ENCODE measurements at regions not wholly inside any gene's neighbourhood (a gene's known extent, or its start where the extent isn't known, plus 50 kb on each side); places are given as distances from the start of the nearest gene placed in this dataset.
"Not testable (repeated sequence)": the region's sequence is repeated elsewhere in the genome, so short reads cannot be mapped to it uniquely, and the experiment has no call there.

DNA sequence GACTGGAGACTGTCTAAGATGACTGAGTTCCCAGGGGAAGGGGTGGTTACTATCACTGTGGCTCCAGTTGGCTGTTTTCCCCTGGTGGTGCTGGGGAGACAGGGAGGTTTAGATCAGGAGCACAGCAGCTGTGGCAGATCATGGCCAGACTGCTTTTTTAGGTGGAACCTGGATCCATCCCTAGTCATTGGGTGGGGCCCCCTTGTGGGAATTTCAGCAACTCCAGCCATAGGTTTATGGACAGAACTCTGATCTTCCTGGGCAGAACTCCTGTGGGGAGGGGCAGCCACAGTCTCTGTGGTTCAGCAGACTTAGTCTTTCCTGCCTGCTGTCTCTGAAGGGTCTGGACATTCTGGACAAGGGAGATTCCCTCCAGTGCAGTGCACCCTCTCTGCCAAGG, 917.4 kb upstream of the FOXG1 start:
- H3K27ac Mint-ChIP-seq; H3K27me3 Mint-ChIP-seq; H2AFZ ChIP-seq (ENCODE audit: insufficient read depth, low read depth, low read length, poor library complexity, severe bottlenecking); H3K27me3 ChIP-seq (replicated peaks in 1 of 4; ENCODE audit: control extremely low read depth in 1 of 4, control insufficient read depth in 3 of 4, insufficient read depth in 4 of 4, low read length in 3 of 4); H3K4me1 ChIP-seq (ENCODE audit: control insufficient read depth in 2 of 2, insufficient read depth in 2 of 2, low read length in 2 of 2); H3K4me1 Mint-ChIP-seq; POLR2A ChIA-PET; H3K4me3 Mint-ChIP-seq; H3K9ac ChIP-seq (ENCODE audit: low read length); H4K20me1 ChIP-seq (ENCODE audit: control insufficient read depth, insufficient read depth, low read length, poor library complexity, severe bottlenecking); ATAC-seq (ENCODE audit: low read depth); H3K36me3 ChIP-seq (replicated peaks in 1 of 2; ENCODE audit: control extremely low read depth in 1 of 2, control insufficient read depth in 1 of 2, extremely low read depth in 1 of 2, insufficient read depth in 2 of 2, low read length in 1 of 2); intact Hi-C loops (cut with micrococcal nuclease); DNase-seq; H3K9me3 Mint-ChIP-seq (ENCODE audit: insufficient read depth); H3K4me3 ChIP-seq (ENCODE audit: control extremely low read depth in 1 of 5, extremely low read depth in 1 of 5, insufficient read depth in 1 of 5, low read depth in 2 of 5, low read length in 4 of 5); H3K79me2 ChIP-seq (ENCODE audit: control insufficient read depth, insufficient read depth, low read length); CTCF ChIA-PET; H3K4me2 ChIP-seq (replicated peaks; ENCODE audit: low read depth, low read length, poor library complexity, severe bottlenecking); H3K27ac ChIP-seq (ENCODE audit: low read length in 2 of 2): not testable (repeated sequence)
- peaks cover 0 to 10% (median 0%) of the 10 kb centered on the region in 3 donors for H3K9me3 ChIP-seq (ENCODE audit: control extremely low read depth in 1 of 3, control insufficient read depth in 2 of 3, insufficient read depth in 1 of 3, low read length in 2 of 3)

DNA sequence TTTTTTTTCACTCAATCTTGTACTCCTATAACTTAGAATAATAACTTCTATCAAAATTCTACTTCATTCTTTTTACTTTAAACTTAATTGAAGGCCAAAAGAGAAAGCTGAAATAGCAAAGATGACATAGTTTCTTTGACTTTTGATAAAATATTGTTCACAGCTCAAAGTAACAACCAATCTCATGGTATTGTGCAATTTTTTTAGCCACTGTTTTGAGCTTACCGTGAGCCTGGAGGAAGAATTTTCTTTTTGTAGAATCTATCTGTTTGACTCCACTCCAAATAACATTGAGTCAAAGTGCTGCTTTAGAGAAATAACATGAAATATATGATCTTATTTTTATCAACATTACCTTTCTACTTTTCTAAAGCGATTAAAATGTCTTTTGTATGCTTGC, 903.9 kb upstream of the FOXG1 start:
- H3K79me2 ChIP-seq (ENCODE audit: control insufficient read depth, insufficient read depth, low read length): no peaks in the 10 kb centered on the region
- no peak overlapping the region for H2AFZ ChIP-seq (ENCODE audit: insufficient read depth, low read depth, low read length, poor library complexity, severe bottlenecking)
- ATAC-seq (ENCODE audit: low read depth) (no peak), DNase-seq (no peak)
- CTCF ChIA-PET: no interaction called here
- Mint-ChIP-seq H3K27me3 (no peaks in the 10 kb centered on the region), H3K9me3 (ENCODE audit: insufficient read depth) (peaks cover 4% of the 10 kb centered on the region), H3K4me3 (no peak overlapping the region), H3K27ac (no peak overlapping the region), H3K4me1 (no peaks in the 10 kb centered on the region)
- no peaks in the 10 kb centered on the region for H3K27me3 ChIP-seq (replicated peaks in 1 of 4; ENCODE audit: control extremely low read depth in 1 of 4, control insufficient read depth in 3 of 4, insufficient read depth in 4 of 4, low read length in 3 of 4)
- H3K9me3 ChIP-seq (ENCODE audit: control extremely low read depth in 1 of 3, control insufficient read depth in 2 of 3, insufficient read depth in 1 of 3, low read length in 2 of 3): no peaks in the 10 kb centered on the region
- H4K20me1 ChIP-seq (ENCODE audit: control insufficient read depth, insufficient read depth, low read length, poor library complexity, severe bottlenecking): no peaks in the 10 kb centered on the region
- no peaks in the 10 kb centered on the region for H3K4me1 ChIP-seq (ENCODE audit: control insufficient read depth in 2 of 2, insufficient read depth in 2 of 2, low read length in 2 of 2)
- H3K9ac ChIP-seq (ENCODE audit: low read length): no peak overlapping the region
- TF ChIP-seq EZH2 (IDR thresholded peaks at IDR 0.05; ENCODE audit: borderline replicate concordance, insufficient read depth, low read depth, low read length, poor library complexity, severe bottlenecking) (no peak), CTCF (IDR thresholded peaks at IDR 0.05) (no peak)
- no peak overlapping the region for H3K27ac ChIP-seq (ENCODE audit: low read length in 2 of 2)
- no peak overlapping the region for H3K4me2 ChIP-seq (replicated peaks; ENCODE audit: low read depth, low read length, poor library complexity, severe bottlenecking)
- no peaks in the 10 kb centered on the region for H3K36me3 ChIP-seq (replicated peaks in 1 of 2; ENCODE audit: control extremely low read depth in 1 of 2, control insufficient read depth in 1 of 2, extremely low read depth in 1 of 2, insufficient read depth in 2 of 2, low read length in 1 of 2)
- intact Hi-C loops (cut with micrococcal nuclease): no loop called here
- no peak overlapping the region for H3K4me3 ChIP-seq (ENCODE audit: control extremely low read depth in 1 of 5, extremely low read depth in 1 of 5, insufficient read depth in 1 of 5, low read depth in 2 of 5, low read length in 4 of 5)
- 100% methylated on average over 1 of the region's 2 CpGs for WGBS (ENCODE audit: insufficient coverage)
- POLR2A ChIA-PET: no interaction called here
